Renal cortical epithelial cell (primary cell): ENCODE measurements at regions not wholly inside any gene's neighbourhood (a gene's known extent, or its start where the extent isn't known, plus 50 kb on each side); places are given as distances from the start of the nearest gene placed in this dataset.
A peak's percentile ranks its signal among the peaks of the same experiment; 100 is the strongest.
"Not testable (repeated sequence)": the region's sequence is repeated elsewhere in the genome, so short reads cannot be mapped to it uniquely, and the experiment has no call there.

Source experiments
- DNase-seq: peaks from one replicate; pipeline ENCODE4 v3.0.0-alpha.2; 2011; ENCODE audit warnings: low read depth

DNA sequence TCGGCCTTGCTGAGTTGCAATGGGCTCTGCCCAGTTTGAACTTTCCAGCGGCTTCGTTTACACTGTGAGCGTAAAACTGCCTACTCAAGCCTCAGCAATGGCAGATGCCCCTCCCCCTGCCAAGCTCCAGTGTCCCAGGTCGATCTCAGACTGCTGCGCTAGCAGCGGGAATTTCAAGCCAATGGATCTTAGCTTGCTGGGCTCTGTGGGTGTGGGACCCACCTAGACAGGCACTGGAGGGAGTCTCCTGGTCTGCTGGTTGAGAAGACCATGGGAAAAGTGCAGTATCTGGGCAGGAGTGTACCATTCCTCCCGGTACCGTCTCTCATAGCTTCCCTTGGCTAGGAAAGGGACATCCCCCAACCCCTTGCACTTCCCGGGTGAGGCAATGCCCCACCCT is 88.2 kb downstream of the KLHL28 start:
- DNase-seq: no peak

DNA sequence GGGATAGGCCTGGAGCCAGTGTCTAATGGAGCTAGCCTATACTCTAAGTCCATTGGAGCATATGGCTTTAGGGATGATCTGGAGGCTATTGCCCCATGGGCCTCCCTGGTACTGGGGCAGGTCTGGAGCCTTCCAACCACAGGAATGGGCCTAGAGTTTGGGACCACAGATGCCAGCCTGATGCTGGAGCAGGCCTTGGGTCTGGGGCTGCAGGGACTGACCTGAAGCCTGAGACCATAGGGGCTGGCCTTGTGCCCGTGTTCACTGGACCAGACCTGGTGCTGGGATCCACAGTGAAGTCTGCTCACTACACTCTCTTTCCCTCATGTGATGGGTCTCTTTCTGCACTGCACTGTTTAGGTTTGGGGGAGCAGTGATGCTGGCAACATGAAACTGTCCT is 95.0 kb downstream of the KLHL28 start:
- no peak for DNase-seq

DNA sequence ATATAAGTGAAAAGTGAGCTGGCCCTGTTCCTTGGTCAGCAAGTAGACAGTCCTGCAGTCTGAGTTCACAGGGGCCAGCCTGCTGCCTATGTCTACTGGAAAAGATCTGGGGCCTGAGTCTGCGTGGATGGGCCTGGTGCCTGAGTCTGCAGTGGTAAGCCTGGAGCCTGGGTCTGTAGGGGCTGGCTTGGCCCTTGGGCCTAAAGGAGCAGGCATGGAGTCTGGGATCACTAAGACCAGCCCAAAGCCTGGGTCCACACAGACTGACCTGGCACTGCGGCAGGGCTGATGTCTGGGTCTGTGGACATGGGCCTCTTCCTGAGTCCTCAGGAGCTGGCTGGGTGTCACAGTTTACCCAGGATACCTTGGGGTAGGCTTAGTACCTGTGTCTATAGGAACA is 95.4 kb downstream of the KLHL28 start:
- no peak for DNase-seq

DNA sequence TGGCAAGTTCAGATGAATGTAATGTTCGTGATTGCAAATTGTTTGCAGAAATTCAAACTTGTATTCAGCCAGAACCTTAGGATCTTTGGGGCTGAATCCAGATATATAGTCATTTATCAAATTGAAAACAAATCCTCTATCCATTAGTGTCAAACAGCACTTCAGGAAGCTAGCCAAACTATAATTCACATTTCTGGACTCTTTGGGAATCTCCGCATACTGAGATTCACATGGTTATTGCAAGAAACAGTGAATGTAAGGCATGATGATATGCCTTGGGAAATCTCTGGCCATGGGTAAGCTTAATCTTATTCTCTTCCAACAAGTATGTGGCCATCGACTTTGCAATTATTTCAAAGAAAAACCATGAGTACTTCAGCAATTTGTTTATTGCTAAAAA is 98.5 kb downstream of the KLHL28 start:
- DNase-seq: no peak

DNA sequence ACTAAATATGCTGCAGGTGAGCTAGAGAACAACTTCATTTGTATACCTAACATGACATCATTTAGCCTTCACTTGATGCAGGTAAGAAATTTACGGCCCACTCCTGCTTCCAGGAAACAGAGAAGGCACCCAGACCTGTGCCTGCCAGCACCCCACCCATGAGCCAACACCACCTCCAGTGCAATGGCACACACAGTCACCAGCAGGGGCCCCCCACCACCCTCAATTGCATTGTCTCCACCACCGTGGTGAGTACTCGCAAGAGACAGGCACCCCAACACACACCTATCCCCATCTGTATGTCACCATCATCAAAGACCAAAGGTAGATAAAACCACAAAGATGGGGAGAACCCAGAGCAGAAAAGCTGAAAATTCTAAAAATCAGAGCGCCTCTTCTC is 107.6 kb downstream of the KLHL28 start:
- no peak for DNase-seq

DNA sequence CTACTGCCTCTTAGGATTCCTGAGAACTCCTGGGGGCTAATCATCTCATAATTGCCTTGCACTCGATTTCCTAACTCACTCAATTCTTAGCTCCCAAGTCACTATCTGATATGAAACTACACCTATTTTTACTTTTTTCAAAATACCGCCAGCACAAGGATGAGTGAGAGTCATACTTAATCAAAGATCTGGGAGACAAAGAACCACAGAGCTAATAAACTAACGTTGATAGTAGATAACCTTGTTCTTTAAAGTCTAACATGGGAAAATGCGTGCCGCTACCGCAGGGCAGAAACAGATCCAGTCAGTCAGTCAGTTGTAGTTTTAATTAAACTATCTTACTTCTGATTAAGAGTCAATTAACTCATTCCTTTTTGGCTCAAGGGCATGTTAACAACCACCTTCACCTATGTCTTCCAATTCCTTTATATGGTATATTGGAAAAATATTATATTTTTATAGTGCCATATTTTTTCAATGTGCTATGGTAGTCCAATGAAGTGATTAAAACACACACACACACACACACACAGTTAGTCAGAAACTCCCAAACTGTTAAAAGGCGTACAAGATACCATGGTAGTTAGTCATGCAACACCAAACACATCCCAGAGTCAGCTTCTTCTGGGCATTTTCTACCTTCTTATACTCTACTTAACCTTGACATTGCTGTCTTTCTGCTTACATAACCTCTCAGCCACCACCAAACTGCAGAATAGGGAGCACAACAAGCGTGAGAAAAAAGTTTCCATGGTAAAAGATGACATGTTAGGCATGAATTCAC is 114.0 kb downstream of the KLHL28 start:
- DNase-seq: peak; percentile 26

DNA sequence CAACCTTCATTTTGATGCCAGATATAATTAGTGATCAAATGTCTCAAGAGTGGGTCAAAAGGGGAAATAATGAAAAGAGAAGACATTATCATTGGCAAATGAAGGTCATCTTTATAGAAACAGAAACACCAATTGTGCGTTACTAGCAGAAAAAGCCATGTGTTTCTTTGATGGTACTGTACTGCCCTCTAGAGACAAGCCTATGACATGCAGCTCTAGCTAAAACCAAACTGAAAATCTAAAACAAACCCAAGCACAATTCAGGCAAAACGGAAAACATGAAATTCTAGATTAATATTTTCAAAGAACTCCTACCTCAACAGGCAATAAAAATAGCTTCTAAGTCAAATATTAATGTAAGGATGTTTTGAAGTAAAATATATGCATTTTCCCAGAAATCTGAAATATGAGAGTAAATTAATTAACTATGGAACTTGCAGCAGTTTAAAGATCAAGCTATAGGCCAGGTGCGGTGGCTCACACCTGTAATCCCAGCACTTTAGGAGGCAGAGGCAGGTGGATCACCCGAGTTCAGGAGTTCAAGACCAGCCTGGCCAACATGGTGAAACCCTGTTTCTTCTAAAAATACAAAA is 115.4 kb downstream of the KLHL28 start:
- peak; percentile 48 for DNase-seq

DNA sequence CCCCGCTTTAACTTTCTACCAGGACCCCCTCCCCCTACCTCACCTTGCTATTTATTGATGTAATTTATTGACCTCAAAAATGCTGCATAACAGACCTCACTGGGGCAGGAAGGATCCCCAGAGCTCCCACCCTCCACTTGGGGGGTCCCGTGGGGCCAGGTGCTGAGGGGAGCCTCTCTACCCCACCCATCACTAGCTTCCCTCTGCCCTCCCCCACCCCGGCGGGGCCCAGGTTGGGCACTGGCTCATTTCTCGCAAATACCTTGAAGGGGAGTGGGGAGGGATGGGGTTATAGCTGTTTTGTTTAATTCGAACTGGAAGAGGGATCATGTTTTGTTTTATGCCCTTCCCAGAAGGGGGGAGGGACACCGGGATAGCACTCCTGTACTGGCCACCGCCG is 125.8 kb downstream of the KLHL28 start:
- not testable (repeated sequence) for DNase-seq

DNA sequence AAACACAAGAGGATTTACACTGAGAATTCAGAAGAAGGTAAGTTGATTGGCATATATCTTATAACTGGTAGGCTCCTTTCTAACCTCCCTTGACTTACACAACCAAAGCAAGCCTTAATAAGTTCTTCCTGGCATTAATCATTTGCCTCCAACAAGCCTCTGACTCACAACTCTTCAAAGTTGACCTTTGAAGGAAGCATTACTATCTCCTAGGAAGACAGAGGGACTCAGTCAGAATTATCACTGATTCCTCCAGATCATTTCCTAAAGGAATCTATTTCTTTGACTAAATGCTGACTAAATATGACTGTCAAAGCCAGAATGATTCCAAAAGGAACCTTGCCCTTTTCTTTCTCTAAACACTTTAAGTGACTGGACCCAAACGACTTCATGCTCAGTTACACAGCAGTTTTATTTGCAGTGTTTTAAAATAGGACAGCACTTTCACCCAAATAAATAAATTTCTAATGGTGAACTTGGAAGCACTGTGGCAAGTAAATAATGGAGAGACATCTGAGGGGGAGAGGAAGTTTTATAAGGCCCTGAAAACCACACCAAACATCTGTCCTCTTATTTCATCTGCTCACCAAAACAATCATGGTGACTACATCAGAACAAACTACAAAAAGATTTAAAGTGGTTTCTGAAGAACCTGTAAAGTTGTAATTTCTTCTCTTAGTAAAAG is 128.2 kb downstream of the KLHL28 start:
- DNase-seq: peak; percentile 73

DNA sequence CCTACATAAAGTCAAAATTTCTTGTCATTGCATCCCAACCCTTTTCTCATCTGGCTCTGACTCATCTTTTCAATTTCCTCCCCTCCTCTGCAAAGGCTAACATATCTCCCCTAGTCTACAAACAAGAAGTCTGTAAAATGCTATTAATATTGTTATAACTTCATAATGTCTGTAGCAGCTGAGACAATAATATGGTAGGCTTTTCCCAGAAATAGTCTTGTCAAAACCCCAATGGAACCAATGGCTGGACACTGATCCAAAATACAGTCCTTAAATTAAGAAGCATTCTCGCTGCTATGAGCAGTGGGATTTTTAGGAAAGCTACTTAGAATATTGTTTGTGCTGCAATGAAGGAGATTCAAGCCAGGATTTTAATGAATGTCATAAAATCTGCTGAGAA is 131.4 kb downstream of the KLHL28 start:
- no peak for DNase-seq

DNA sequence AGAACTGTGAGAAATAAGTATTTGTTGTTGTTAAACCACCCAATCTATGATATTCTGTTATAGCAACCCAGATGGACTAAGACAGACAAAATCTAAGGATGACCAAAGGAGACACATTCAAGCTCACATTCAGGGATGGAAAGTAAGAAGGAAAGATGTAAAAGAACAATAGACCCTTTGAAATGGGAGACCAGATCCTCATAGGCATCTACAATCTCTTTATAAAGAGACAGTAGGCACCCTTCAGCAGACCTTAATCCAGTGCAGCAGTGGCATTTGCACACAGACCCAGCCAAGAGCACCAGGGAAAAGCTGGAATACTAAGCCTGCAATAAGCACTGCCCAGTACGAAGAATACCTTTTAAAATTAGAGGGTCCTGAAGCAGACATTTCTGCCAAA is 132.7 kb downstream of the KLHL28 start:
- DNase-seq: no peak

DNA sequence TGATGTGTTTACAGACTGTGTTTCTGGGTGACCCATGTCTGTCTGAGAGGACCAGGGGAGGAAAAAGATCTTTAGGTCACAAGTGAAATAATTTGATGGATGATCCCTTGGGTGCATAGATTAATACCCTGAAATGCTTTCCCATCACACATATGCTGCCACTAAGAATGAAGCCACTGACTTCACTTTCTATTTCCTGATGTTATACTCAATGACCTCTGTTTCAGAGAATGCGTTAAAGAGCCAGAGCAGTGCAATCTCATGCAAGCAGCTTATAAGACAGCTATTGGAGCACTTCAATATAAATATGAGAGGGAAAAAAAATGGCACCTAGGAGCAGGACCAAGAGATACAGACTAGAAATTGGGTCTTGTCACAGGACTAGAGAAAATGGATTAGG is 133.7 kb downstream of the KLHL28 start:
- DNase-seq: no peak

DNA sequence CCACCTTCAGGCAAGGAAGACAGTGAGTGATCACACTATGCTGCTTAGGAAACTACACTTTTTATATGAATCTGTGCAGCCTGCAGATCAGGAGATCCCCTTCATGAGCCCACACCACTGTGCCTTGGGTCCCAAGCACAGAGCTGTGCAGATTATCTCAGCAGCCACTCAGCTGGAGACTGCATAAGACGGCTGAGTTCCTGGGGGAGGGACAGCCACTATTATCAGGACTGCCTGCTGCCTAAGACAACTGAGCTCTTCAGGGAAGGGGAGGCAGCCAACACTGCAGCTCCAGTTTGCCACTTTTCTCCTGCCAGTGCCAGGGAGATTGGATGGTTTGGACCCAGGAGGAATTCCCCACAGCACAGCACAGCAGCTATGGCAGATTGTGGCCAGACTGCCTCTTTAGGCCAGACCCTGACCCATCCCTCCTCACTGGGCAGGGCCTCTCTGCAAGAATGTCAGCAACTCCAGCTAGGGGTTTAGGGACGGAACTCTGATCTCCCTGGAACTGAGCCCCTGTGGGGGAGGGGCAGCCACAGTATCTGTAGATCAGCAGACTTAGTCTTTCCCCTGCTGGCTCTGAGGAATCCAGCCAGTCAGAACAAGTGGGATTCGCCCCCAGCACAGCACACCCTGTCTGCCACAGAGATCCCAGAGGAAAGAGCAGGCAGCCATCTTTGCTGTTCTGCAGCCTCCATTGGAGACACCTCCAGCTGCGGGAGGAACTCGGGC is 141.3 kb downstream of the KLHL28 start:
- DNase-seq: no peak

DNA sequence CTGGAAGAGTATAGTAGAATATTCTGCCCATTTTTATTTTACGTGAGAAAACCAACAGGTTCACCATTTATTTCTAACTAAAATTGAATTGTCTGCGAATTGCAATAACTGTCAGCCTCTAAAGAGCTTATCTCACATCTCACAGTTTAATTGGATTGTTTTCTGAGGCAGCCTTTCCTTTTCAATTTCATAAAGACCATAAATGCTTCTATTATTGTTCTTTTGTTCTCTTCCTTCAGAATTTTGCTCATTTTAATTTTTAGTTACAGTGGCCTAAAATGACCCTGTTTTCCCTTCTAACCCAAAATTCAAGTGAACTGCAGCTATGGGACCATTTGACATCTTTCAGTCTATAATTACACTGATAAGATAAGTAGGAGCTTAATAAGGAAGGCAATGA is 147.6 kb downstream of the KLHL28 start:
- no peak for DNase-seq

DNA sequence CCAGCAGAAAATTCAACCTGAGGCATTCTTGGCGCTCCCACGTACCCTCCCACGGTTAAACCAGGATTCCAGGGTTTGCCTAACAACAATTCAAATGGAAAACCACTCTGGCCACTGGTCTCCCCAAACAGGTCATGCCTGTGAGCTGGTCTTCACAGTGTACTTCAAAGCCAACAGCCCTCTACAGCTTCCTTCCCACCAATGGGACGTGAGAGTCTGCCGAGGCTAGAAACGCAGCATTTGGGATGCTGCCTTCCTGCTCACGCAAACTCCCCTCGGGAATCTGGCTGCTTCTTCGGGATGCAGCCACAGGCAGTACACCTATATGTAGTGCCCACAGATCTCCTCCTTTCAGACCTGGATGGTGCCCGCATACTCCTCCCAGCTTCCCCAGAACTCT is 149.1 kb downstream of the KLHL28 start:
- DNase-seq: no peak

DNA sequence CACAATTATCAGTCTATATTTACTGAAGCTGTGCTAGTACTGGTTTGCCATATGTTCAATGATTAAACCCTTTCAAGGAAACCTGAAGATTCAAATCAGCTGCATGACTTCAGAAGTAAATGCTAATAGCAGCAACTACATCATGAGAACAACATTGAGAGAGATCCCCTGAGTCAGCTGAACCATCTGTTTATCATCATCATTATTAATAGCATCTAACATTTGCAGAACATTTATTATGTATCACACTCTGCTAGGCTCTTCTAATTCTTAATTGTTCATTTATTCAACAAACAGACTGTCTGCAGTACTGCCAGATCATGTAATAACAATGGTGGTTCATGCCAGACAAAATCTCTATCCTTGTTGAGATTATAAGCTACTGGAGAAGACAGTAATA is 157.4 kb downstream of the KLHL28 start:
- DNase-seq: no peak

DNA sequence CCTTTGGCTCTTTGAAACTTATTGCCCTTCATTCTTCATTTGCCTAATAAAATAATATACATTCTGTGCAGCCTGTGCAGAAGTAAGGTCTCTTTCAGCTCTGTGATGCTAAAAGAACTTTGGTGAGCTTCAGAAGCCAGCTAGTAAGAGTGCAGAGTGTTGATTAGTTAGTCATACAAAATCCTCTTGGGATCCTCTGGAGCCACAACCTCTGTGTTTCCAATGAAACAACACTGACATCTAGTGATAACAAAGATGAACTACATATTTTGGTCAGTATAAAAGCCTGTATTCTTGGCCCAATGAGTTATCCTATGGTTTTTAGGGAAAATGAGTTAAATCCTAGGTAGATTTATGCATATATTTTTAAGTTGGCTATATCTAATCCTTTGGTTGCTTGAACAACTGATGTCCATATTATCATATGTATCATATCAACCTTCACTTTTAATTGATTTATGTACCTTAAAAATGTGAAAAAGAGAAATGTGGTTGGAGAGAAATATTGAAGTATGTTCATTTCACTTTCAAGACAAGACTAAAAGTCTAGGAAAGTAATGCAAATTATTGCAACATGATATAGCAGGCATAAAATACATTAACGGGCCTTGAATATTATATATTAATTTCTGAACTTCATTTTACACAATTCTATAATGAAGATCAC is 158.4 kb downstream of the KLHL28 start:
- peak; percentile 69 for DNase-seq

DNA sequence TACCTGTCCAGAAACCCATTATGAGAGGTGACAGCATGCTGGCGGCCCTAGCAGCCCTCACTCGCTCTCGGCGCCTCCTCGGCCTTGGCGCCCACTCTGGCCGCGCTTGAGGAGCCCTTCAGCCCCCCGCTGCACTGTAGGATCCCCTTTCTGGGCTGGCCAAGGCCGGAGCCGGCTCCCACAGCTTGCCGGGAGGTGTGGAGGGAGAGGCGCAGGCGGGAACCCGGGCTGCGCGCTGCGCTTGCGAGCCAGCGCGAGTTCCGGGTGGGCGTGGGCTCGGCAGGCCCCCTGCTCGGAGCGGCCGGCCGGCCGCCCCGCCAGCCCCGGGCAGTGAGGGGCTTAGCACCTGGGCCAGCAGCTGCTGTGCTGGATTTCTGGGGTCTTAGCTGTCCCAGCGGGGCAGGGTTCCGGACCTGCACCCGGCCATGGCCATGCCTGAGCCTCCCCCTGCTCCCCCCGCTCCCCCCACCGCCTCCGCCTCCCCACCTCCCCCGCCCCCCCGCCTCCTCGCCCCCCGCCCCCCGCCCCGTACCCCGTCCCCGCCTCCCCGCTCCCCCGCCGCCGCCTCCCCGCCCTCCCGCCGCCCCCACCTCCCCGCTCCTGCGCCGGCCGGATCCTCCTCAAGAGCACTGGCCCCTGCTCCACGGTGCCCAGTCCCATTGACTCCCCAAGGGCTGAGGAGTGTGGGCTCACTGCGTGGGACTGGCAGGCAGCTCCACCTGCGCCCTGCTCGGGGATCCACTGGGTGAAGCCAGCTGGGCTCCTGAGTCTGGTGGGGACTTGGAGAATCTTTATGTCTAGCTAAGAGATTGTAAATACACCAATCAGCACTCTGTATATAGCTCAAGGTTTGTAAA is 163.1 kb downstream of the KLHL28 start:
- DNase-seq: no peak

DNA sequence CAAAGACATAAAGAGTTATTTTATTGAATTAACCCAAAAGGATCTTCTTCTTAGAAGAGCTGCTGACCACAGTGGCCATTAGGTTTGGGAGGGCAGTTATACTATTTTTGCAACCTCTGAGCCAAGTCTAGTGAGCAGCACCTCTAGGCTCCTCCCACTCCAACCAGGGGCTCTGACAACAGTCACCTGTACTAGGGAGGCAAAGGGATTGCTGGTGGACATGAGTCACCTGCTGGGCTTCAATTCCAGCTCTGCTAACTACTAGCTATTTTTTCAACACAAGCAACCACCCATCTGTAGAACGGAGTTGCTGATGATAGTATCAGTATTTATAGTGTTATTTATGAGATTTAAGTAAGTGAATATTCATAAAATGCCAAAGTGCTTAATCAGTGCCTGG is 166.0 kb downstream of the KLHL28 start:
- peak; percentile 1 for DNase-seq

DNA sequence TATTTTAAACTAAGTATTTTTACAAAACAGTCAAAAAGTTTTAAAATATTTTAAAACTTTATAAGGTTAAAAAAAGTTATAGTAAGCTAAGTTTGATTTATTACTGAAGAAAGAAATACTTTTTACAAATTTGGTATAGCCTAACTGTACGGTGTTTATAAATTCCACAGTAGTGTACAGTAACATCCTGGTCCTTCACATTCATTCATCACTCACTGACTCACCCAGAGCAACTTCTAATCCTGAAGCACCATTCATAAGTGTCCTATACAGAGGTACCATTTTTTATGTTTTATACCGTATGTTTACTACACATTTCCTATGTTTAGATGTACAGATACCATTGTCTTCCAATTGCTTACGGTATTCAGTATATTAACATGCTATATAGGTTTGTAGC is 170.0 kb downstream of the KLHL28 start:
- no peak for DNase-seq

DNA sequence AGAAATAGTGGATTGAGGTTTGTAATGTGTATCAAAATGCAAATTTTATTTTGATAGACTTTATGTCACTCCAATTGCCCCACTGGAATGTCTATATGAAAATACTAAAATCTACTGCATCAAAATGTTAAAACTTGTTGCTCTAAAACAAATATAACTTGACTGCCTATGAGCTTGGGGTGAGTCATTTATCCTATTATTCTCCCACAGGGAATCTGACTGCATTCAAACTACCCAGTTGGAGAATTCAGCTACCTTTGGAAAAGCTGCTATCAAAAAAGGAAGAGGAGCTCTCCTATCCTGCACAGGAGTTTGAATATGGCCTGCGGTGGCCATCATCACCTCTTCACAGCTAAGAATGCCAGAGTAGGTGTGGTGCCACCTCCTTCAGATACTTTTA is 173.1 kb downstream of the KLHL28 start:
- no peak for DNase-seq
